ENCODE measurements at regions not wholly inside any gene's neighbourhood (a gene's known extent, or its start where the extent isn't known, plus 50 kb on each side); places are given as distances from the start of the nearest gene placed in this dataset.

DNA sequence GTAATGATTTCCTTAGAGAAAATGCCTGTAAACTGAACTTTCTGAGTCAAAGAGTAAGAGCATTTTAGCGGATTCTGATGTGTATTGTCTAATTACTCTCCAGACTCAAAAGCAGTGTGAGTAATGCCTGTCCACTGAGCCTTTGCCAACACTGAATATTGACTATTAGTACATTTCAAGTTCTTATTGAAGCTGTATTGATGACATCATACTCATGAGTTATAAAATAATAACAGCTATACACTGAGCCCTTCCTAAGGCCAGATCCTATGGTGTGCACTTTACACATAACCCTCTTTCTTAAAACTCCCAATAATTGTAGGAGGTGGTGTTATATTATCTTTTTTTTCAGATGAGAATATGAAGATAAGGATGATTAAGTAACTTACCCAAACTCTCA, 152.8 kb upstream of the TRPC7 start:
- no peaks in the 10 kb centered on the region for H3K9me3 ChIP-seq
- no peak overlapping the region for H3K4me3 ChIP-seq
- 76 to 83% methylated on average over 1 of the region's 1 CpG for WGBS, 2 donors
- no peaks in the 10 kb centered on the region for H3K4me1 ChIP-seq
- no peaks in the 10 kb centered on the region for H3K27me3 ChIP-seq
- no peaks in the 10 kb centered on the region for H3K36me3 ChIP-seq
- DNase-seq (ENCODE audit: low spot score in 2 of 2): no peak
- no peak overlapping the region for H3K27ac ChIP-seq
- TF ChIP-seq EP300 (IDR thresholded peaks at IDR 0.05): no peak
- TF ChIP-seq POLR2A (IDR thresholded peaks at IDR 0.05): no peak
- TF ChIP-seq CTCF (IDR thresholded peaks at IDR 0.05): no peak

DNA sequence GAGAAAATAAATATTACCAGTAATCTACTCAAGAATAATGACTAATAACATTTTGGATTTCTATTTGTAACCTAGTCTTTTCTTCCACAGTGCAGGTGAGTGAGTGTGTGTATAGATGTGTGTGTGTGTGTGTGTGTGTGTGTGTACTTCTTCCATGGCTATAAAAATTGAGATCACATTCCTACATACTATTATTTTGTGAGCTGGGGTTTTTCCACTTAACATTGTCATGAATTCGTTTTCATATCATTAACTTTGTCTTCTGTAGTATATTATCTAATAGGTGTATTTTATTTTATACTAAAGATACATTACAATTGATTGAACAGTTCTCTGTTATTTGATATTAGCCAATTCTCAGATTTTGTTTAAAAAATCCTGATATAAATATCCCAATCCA, 152.4 kb upstream of the TRPC7 start:
- Histone ChIP-seq H3K4me3 (no peak overlapping the region), H3K4me1 (no peaks in the 10 kb centered on the region), H3K9me3 (no peaks in the 10 kb centered on the region), H3K36me3 (no peaks in the 10 kb centered on the region), H3K27ac (no peak overlapping the region), H3K27me3 (no peaks in the 10 kb centered on the region)
- DNase-seq (ENCODE audit: low spot score in 2 of 2): no peak
- TF ChIP-seq EP300 (IDR thresholded peaks at IDR 0.05) (no peak), POLR2A (IDR thresholded peaks at IDR 0.05) (no peak), CTCF (IDR thresholded peaks at IDR 0.05) (no peak)
- 52 to 71% methylated on average over 1 of the region's 1 CpG for WGBS, 2 donors

GRCh38 chr5:136516637-136517036, 151.3 kb upstream of the TRPC7 start:
- WGBS, 2 donors: 75% methylated on average over 3 of the region's 3 CpGs
- H3K4me1 ChIP-seq: no peaks in the 10 kb centered on the region
- no peaks in the 10 kb centered on the region for H3K36me3 ChIP-seq
- no peaks in the 10 kb centered on the region for H3K9me3 ChIP-seq
- H3K27me3 ChIP-seq: no peaks in the 10 kb centered on the region
- TF ChIP-seq POLR2A (IDR thresholded peaks at IDR 0.05) (no peak), EP300 (IDR thresholded peaks at IDR 0.05) (no peak), CTCF (IDR thresholded peaks at IDR 0.05) (no peak)
- DNase-seq (ENCODE audit: low spot score in 2 of 2): no peak
- no peak overlapping the region for H3K4me3 ChIP-seq
- H3K27ac ChIP-seq: no peak overlapping the region

- no peaks in the 10 kb centered on the region for H3K27me3 ChIP-seq
- H3K36me3 ChIP-seq: no peaks in the 10 kb centered on the region
- H3K4me3 ChIP-seq: no peak overlapping the region
- DNase-seq (ENCODE audit: low spot score in 2 of 2): no peak
- H3K9me3 ChIP-seq: no peaks in the 10 kb centered on the region
- no peak overlapping the region for H3K27ac ChIP-seq
- TF ChIP-seq POLR2A (IDR thresholded peaks at IDR 0.05) (no peak), CTCF (IDR thresholded peaks at IDR 0.05) (no peak)
- 38 to 39% methylated on average over 3 of the region's 3 CpGs for WGBS, 2 donors
- H3K4me1 ChIP-seq: no peaks in the 10 kb centered on the region
These were observed 148.1 kb upstream of the TRPC7 start for GRCh38 chr5:136513430-136513829.

DNA sequence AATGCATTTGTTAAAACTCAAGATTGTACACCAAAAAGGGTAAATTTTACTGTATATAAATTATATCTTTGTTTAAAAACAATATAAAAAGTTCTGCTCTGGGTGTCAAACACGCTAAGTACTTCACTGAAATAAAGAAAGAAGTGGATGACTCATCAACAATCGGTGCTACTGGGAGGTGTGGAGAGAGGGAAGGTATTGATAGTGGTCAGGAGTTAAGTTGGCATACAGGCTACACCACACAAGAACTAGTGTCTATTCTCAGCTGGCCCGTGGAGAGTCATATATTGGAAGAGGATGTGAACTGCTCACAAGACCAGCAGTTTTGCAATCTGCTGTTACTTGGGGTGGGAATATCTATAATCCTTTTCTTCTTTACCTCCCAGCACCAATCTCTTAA, 145.7 kb upstream of the TRPC7 start:
- Histone ChIP-seq H3K9me3 (no peaks in the 10 kb centered on the region), H3K4me3 (no peak overlapping the region), H3K27ac (no peak overlapping the region), H3K27me3 (no peaks in the 10 kb centered on the region), H3K36me3 (no peaks in the 10 kb centered on the region), H3K4me1 (no peaks in the 10 kb centered on the region)
- WGBS, 2 donors: 64 to 75% methylated on average over 3 of the region's 3 CpGs
- no peak for DNase-seq (ENCODE audit: low spot score in 2 of 2)
- no peak for TF ChIP-seq EP300 (IDR thresholded peaks at IDR 0.05)
- no peak for TF ChIP-seq CTCF (IDR thresholded peaks at IDR 0.05)
- TF ChIP-seq POLR2A (IDR thresholded peaks at IDR 0.05): no peak

Measured in tibial nerve (tissue), 4 donors.